Activated CD4-positive, alpha-beta T cell treated with anti-CD3 and anti-CD28 coated beads, Interleukin-2, amount 50 U/mL, for 24 hours (primary cell): ENCODE measurements at regions not wholly inside any gene's neighbourhood (a gene's known extent, or its start where the extent isn't known, plus 50 kb on each side); places are given as distances from the start of the nearest gene placed in this dataset.

Experiments used
- DNase-seq, 2 donors: peaks; one replicate each; pipeline ENCODE4 v3.0.0-alpha.2; 2020; ENCODE audit warnings: low read depth in 1 of 2, low spot score in 1 of 2

- DNase-seq, result no peak
Observed at GRCh38 chr4:56209767-56210166, 177.5 kb downstream of the AASDH start.

- no peak for DNase-seq
Observed at GRCh38 chr4:56208103-56208502, 179.2 kb downstream of the AASDH start.

GRCh38 chr4:56206258-56206657 is 181.0 kb downstream of the AASDH start:
- DNase-seq, result no peak

- no peak for DNase-seq
Observed at GRCh38 chr4:56200275-56200674, 187.0 kb downstream of the AASDH start.

GRCh38 chr4:56198265-56198664 is 189.0 kb downstream of the AASDH start:
- DNase-seq, result no peak

GRCh38 chr4:56197387-56197786 is 189.9 kb downstream of the AASDH start:
- DNase-seq, result no peak

GRCh38 chr4:56195025-56195424 is 192.3 kb downstream of the AASDH start:
- no peak for DNase-seq

GRCh38 chr4:56191534-56191933 is 195.8 kb downstream of the AASDH start:
- no peak for DNase-seq

GRCh38 chr4:56187688-56188087 is 199.6 kb downstream of the AASDH start:
- DNase-seq, result no peak

- DNase-seq, result no peak
Observed at GRCh38 chr4:56186808-56187523, 200.3 kb downstream of the AASDH start.

- DNase-seq, result no peak
Observed at GRCh38 chr4:56185901-56186300, 201.4 kb downstream of the AASDH start.

GRCh38 chr4:56184214-56184613 is 203.1 kb downstream of the AASDH start:
- no peak for DNase-seq

GRCh38 chr4:56183344-56183959 is 203.8 kb downstream of the AASDH start:
- no peak for DNase-seq

GRCh38 chr4:56182356-56182755 is 204.9 kb downstream of the AASDH start:
- no peak for DNase-seq

- DNase-seq, result no peak
Observed at GRCh38 chr4:56181140-56181953, 205.9 kb downstream of the AASDH start.

GRCh38 chr4:56169061-56169460 is 218.2 kb downstream of the AASDH start:
- DNase-seq, result no peak

GRCh38 chr4:56164907-56165306 is 216.2 kb downstream of the CEP135 start:
- no peak for DNase-seq

GRCh38 chr4:56160636-56161035 is 211.9 kb downstream of the CEP135 start:
- no peak for DNase-seq

GRCh38 chr4:56158483-56158882 is 209.7 kb downstream of the CEP135 start:
- no peak for DNase-seq

GRCh38 chr4:56156141-56156540 is 207.4 kb downstream of the CEP135 start:
- DNase-seq, result no peak

GRCh38 chr4:56155432-56155831 is 206.7 kb downstream of the CEP135 start:
- DNase-seq, result no peak

GRCh38 chr4:56149591-56149990 is 200.8 kb downstream of the CEP135 start:
- no peak for DNase-seq
